ENCODE measurements at regions not wholly inside any gene's neighbourhood (a gene's known extent, or its start where the extent isn't known, plus 50 kb on each side); places are given as distances from the start of the nearest gene placed in this dataset.
"Not testable (repeated sequence)": the region's sequence is repeated elsewhere in the genome, so short reads cannot be mapped to it uniquely, and the experiment has no call there.

DNA sequence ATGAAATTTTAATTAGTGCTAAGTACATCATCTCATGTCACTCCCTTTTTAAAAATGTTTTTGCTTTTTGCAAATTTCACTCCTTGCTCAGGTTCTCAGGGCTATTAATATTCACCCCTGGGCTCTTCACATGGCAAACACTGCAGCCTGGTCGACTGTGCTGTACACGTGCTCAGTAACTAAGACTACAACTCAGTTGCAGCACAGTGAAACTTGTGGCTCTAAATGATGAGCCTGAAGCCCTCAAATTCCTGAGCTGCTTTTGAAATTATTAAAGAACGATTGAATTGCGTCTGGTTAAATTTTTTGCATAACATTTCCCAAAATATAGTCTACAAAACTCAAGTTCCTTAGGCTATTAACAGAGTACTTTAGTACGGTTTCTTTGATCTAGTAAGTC is 159.3 kb upstream of the C2CD4B start:
- no peak for DNase-seq (ENCODE audit: low read depth)

DNA sequence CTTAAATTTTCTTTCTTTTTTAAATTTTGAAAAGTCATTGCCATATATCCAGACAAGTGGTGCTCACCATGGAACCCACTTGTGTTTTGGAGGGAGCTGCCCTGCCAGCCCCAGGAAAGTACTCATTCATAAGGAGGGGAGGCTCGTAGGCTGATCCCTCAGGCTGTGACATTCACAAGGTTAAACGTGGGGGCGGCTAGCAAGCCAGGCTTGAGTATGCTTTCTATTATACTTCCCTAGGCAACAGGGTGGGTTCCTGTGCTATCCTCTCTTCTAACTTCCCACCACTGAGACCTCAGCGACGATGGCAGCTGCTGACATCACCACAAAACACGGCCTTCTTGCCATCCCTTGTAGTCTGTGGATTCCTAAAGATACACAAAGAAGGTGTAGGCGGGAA is 160.5 kb upstream of the C2CD4B start:
- DNase-seq (ENCODE audit: low read depth), result no peak

DNA sequence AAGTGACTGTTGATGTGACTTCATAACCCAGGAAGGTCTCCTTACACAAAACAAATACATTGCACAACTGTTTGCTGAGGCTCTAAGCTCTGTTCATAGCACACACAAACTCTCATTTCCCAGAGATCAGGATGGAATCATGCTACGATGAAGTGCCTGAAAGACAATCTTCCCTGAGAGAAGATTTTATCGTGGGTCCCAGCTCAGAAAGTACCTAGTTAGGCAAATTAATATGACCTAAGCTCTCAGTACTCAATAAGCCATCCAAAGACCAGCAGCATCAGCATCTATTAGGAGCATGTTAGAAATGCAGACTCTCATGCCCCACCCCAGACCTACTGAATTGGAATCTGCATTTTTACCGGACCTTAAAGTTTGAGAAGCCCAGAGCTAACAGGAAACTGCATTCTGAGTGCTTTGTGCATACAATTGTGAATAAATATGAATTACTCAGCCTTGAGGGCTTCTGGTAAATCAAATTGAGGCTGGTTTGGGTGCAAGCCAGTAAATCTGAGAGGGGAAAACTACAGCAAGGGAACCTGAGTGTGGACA is 161.5 kb upstream of the C2CD4B start:
- no peak for DNase-seq (ENCODE audit: low read depth)

DNA sequence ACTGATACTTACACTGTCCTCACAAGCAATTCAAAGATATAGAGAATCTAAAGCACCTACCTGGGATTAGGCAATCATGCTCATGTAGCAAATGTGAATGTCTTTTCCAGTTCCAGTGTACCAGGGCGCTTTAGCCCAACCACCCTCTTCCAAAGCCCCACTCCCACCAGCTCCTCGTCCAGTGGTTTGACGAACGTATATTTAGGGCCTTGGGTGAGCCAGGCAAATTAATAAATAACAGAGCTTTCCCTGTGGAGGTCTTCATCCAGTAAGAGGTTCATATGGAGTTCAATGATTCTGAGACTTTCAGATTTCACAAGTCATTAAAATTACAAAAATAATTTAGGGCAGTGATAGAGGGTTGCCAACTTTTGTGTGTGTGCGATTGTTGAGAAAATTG is 162.3 kb upstream of the C2CD4B start:
- DNase-seq (ENCODE audit: low read depth), result no peak

DNA sequence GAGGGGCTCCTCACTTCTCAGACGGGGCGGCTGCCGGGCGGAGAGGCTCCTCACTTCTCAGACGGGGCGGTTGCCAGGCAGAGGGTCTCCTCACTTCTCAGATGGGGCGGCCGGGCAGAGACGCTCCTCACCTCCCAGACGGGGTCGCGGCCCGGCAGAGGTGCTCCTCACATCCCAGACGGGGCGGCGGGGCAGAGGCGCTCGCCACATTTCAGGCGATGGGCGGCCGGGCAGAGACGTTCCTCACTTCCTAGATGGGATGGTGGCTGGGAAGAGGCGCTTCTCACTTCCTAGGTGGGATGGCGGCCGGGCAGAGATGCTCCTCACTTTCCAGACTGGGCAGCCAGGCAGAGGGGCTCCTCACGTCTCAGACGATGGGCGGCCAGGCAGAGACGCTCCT is 167.4 kb upstream of the C2CD4B start:
- not testable (repeated sequence) for DNase-seq (ENCODE audit: low read depth)

DNA sequence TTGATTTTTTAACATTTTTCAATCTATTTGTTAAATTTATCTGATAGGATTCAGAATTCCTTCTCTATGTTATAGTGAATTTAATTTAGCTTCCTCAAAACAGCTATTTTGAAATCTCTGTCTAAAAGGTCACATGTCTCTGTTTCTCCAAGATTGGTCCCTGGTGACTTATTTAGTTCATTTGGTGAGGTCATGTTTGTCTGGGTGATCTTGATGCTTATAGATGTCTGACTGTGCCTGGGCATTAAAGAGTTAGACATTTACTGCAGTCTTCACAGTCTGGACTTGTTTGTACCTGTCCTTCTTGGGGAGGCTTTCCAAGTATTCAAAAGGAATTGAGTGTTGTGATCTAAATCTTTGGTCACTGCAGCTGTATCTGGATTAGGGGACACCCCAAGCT is 169.5 kb upstream of the C2CD4B start:
- no peak for DNase-seq (ENCODE audit: low read depth)

DNA sequence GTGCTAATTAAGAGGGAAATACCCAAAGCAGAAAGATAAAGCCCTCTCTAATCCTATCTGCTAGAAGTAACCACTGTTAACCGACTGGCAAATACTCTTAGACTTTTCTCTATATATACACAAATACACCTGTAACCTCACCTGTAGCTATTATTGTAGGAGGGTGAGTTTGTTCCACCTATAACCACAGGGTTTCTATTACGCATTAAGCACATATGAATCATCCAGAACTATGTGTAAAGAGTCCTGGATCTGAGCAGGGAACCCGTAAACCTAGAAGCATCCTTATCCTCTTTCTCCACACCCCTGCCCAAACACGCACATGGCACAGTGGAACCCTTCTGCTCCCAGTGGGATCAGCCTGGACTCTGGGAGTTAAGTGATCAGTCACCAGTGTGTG is 172.8 kb upstream of the C2CD4B start:
- DNase-seq (ENCODE audit: low read depth), result no peak

DNA sequence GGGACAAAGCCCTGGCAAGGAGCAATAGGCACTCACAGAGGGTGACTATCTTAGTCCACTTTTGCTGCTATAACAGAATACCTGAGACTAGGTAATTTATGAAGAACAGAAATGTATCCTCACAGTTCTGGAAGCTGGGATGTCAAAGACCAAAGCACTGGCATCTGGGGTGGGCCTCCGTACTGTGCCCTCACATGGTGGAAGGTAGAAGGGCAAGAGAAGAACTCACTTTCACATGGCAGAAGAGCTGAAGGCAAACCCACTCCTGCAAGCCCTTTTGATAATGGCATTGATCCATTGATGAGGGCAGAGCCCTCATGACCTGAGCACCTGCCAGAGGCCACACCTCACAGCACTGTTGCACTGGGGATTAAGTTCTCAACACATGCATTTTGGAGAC is 173.4 kb upstream of the C2CD4B start:
- no peak for DNase-seq (ENCODE audit: low read depth)

DNA sequence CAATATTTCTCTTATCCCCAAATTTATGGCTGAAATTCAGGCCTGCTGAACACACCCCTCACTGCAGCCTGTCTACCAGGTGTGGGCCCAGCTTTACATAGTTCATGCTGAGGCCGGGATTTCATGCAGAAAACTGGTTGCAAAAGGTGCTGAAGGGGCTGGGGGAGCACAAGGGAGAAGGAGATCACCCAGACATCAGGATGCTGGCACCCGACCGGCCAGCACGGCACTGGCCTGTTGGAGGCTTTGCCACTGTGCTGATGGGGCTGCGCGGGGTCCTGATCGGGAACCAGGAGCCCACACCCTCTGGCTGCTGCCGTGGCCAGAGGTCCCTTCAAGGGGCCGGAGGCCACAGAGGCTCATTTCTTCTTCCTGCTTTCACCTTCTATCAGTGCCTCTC is 177.9 kb upstream of the C2CD4B start:
- DNase-seq (ENCODE audit: low read depth), result no peak

DNA sequence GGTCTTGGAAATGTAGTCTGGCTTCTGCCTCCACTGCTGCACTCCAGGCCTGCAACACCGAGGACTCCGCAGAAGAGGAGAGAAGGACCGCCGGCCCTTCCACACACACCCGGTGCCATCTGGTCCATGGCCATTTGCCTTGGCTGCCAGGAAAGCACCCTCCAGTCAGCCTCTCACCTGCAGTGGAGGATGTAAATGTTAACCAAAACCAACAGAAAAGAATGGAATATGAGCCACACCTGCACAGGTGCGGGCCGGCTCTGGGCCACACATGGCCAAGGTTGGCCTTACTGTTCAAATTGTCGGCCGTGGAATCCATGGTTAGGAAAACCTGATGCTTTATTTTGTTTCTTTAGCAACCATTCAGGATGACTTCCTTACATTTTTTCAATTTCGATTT is 178.3 kb upstream of the C2CD4B start:
- DNase-seq (ENCODE audit: low read depth), result no peak

DNA sequence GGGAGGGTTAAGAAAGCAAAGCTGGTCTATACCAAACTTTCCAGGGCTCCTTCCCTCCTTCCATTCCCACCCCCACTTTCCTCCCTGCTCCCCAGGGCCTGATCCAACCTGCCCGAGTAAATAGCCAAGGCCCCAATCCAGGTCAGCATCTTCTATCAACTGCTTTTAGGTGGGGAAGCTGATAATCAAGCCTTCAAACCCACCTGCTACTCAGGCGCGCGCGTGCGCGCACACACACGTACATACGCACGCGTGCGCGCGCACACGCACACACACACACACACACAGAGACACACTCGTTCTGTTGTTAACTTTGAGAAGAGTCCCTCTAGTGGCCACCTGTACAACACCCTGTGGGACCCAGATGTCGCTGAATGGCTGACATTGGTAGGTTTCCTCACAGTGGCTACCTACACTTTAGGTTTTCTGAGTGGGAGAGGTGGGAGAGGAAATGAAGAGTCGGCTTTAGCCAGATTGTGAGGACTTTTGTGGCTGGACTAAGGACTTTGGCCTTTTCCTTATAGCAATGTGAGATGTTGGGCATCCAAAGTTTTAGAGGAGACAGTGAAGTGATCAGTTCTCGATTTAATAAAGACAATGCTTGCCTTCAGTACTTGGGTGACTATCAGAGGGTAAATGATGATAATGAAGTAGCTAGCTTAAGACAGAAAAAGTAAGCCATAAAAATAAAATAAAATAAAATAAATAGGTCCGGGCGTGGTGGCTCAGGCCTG is 179.9 kb upstream of the C2CD4B start:
- DNase-seq (ENCODE audit: low read depth), result peak; percentile 36

DNA sequence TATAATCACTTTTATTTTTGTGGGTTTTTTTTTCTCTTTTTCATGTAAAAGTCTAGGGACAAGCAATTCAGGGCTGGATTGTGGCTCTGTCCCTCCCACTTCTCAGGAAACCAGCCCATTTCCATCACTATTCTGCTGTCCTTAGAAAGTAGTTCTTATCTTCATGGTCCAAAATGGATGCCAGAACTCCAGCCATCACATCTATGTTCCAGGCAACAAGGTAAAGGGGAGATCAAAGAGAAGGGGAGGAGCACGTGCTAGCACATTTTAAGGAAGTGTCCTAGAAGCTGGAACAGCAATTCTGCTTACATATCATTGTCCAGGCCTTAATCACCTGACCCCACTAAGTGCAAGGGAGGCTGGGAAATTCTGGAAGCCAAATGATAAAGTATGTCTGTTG is 181.1 kb upstream of the C2CD4B start:
- DNase-seq (ENCODE audit: low read depth), result no peak

DNA sequence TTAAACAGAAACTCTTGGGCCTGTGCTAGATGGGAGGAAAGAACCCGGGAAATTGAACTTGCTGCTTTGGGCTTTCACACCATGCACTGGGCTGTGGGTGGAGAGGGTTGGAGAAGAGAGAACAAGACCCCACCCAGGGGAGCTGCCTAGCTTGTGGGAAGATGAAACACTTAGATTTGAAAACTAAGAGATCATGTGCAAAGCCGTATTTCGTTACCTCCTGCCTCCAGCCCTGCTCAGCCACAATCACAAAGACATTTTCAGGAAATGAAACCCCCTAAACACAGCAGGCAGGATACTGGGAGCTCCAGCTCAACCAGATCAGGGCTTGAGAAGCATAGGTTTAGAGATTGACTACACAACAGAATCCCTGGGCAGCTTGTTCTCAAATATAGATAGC is 183.0 kb upstream of the C2CD4B start:
- DNase-seq (ENCODE audit: low read depth), result no peak

DNA sequence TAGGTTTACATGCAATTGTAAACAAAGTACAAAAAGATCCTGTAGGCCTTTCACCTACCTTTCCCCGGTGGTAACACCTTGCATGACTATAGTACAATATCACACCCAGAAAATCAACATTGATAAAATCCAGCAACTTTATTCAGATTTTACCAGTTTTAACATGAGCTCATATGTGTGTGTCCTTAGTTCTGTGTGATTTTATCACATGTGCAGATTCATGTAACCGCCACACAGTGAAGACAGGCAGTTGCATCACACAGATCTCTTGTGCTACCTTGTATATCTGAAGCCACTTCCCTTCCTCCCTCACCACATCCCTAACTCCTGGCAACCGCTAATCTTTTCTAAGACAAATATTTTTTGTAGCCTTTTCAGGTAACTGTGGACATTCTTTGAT is 183.5 kb upstream of the C2CD4B start:
- no peak for DNase-seq (ENCODE audit: low read depth)

DNA sequence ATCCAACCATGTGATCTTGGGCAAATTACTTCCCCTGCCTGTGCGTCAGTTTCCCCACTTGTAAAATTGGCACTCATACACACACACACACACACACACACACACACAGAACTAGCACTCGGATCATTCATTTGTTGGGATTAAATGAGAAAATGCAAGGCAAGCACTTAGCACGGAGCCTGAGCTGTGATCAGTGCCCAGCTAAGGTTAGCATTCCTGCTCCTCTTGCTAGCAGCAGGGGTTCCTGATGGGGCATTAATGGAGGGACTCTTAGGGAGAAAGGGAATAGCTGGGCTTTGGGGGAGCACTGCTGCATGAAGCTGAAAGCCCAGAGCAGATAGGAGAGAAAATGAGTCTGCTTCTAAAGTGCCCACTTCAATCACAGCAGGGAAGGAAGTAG is 187.7 kb upstream of the C2CD4B start:
- no peak for DNase-seq (ENCODE audit: low read depth)

DNA sequence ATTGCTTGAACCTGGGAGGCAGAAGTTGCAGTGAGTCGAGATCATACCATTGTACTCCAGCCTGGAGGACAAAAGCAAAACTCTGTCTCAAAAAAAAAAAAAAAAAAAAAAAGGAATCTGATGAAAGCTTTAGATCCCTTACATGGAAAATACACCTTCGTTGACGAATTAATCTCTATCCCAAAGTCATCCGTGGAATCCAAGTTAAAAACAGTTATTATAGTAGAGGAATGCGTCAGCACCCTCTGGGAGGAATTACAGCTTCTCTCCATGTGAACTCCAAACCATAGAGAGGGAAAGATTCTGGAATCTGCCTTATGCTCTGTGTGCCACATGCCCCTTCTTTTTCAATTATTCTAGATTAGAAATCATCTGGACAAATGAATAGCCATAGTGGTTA is 192.3 kb upstream of the C2CD4B start:
- no peak for DNase-seq (ENCODE audit: low read depth)

DNA sequence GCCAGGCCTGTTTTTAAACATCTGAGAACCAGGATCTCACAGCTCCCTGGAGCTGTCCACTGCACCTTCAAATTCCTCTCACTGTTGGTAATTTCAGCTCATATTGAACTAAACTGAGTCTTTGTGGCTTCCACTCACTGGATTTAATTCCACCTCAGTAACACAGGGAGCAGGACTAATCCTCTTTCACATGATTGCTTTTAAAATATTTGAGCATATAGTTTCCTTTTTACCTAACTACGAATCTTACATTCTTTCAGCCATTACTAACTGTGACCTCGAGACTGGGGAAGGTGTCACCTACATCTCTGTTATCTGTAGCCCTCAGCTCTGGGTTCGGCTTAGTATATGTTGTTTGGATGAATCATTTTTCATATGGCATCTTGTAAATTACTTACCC is 194.3 kb upstream of the C2CD4B start:
- DNase-seq (ENCODE audit: low read depth), result no peak

DNA sequence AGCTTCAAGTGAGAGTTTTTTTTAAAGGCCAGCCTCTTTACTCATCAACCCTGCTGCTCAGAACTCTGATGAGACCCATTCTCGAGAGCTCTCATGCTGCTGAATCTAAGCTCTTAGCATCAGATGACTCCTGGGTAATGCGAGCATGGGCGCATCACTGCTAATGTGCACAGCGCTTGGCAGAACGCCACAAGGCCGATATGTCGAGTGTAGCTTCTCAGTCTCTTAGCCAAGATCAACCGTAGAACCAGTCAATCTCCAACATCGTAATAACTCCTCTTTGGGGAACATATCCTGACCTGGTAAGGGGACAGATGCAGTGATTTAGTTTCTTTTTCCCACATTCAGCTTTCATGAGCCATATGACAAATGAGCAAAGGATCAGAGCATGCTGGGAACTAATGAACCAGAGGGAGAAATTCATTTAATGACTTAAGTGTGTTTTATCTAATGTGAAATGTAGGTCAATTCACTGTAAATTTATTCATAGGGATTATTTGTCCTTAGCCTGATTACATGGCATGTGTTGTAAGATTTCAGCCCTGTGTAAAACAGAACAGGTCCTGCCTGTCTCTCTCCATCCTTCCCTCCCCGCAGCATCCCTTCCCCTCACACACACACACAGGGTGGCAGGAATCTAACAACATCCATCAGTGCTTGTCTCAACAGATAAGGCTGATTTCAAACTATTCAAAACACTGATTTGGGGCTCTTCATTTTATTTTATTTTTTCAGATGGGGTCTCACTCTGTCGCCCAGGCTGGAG is 195.4 kb upstream of the C2CD4B start:
- DNase-seq (ENCODE audit: low read depth), result no peak

DNA sequence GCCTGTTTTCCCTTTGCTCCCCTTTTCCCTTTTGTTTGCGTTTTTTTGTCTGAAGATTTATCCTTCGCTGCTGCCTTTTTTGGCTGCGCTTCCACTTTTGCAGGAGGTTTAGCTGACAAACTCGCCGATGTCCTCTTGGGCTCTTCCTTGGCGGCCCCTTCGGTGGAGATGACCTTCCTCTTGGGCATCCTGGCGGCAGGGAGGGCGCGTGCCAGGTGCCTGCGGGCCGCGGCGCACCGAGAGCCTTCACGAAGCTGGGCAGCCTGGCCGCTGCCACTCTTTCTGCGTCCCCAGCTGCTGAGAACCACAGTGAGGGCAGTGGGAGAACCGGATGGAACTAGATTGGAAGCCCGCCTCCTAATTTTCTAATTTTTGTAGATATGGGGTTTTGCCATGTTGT is 197.1 kb upstream of the C2CD4B start:
- DNase-seq (ENCODE audit: low read depth), result no peak

DNA sequence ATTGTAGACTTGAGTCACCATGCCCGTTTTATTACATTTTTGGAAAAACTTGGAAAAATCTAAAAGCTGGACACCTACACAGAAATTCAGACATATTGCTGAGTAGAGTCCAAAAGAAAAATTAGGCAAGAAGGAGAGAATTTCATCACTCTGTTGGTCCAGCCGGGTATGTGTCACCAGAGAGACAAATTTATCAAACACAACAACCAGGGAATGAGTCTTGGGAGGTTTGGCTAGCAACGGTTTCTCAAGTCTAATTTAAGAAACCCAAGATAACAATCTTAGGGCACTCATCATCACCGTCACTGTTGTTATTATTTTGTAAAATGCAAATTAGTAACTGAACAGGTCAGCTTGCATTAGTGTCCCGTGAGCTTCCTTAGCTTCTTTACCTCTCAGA is 197.5 kb upstream of the C2CD4B start:
- DNase-seq (ENCODE audit: low read depth), result no peak

DNA sequence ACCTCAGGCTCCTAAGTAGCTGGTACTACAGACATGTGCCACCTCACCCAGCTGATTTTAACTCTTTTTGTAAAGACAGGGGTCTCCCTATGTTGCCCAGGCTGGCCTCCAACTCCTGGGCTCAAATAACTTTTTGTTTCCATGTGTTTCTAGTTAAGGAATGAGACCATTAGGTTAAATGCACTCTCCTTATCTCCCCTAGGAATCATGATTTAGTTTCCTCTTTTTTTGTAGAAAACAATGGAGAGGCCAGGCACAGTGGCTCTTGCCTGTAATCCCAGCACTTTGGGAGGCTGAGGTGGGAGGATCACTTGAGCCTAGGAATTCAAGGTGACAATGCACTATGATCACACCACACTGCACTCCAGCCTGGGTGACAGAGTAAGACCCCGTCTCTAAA is 198.8 kb upstream of the C2CD4B start:
- DNase-seq (ENCODE audit: low read depth), result no peak

DNA sequence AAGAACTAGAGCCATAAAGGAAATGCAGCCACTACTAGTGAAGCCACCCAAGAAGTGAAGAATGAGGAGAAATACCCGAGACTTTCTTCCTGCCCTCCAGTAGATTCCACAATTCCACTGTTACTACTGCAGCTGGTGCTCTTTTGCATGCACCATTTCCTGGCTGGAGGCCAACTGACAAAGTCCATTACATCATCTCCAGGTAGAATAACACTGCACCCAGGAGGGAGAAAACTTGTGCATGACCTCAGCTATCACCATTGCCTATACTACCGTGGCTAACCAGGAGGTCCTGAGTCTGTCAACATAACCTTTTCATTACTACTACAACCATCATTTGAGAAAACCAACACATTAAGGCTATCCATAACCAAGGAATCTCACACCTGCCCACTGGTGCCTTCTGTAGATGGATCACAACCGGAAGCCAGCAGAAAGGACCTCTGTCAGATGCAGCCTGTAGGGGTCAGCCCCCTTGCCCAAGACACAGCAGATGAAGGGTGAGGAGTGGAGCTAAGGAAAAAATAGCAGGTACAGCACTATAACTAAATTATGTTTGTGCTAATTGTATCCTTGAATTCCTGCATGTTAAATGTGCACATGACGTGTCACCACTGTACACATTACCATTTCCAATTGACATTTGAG is 200.8 kb upstream of the C2CD4B start:
- no peak for DNase-seq (ENCODE audit: low read depth)

DNA sequence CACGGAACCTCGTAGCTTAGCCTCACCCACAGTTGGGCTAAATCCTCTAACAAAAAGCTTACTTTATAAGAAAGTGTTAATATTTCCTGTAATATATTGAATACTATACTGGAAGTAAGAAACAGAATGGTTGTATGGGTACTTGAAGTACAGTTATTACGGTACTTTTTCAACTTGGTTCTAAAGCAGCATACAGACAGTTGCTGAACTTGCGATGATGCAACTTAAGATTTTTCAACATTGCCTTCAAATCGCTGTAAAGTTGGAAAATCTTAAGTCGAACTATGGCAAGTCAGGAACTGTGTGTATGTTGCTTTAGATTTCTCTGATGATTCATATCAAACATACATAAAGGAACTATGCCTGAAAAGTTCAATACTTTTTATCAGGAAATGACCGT is 204.4 kb upstream of the C2CD4B start:
- no peak for DNase-seq (ENCODE audit: low read depth)
